Urinary bladder (tissue), 3 donors: ENCODE measurements at regions not wholly inside any gene's neighbourhood (a gene's known extent, or its start where the extent isn't known, plus 50 kb on each side); places are given as distances from the start of the nearest gene placed in this dataset.

Experiments
- DNase-seq: peaks from one replicate; pipeline ENCODE4 v3.0.0-alpha.2; 2015; ENCODE audit errors: extremely low spot score
- H3K27ac ChIP-seq: one replicate; pipeline ENCODE4 v1.5.1; 2013; ENCODE audit warnings: low read depth, mild to moderate bottlenecking, moderate library complexity
- H3K36me3 ChIP-seq: one replicate; pipeline ENCODE4 v1.6.1; 2013; ENCODE audit warnings: mild to moderate bottlenecking, moderate library complexity; ENCODE audit not compliant: insufficient read depth
- H3K4me1 ChIP-seq: one replicate; pipeline ENCODE4 v1.6.1; 2013; ENCODE audit warnings: mild to moderate bottlenecking, moderate library complexity; ENCODE audit not compliant: insufficient read depth
- H3K4me3 ChIP-seq: one replicate; pipeline ENCODE4 v1.5.1; 2013; ENCODE audit warnings: low read depth, low read length
- WGBS: extraction: QIAGEN DNeasy Blood & Tissue Kit; methylation state at CpG from one replicate; pipeline ENCODE4 v1.1.7; 2013; 5-methylcytosine and 5-hydroxymethylcytosine counted together
- donor health status: healthy with polysubstance abuse.
- donor health status: healthy.

GRCh38 chr14:100653409-100653808 lies 66.2 kb upstream of the BEGAIN start:
- Histone ChIP-seq H3K4me3 (no peak overlapping the region), H3K4me1 (no peaks in the 10 kb centered on the region), H3K27ac (no peak overlapping the region), H3K36me3 (no peaks in the 10 kb centered on the region)
- no peak for DNase-seq
- 82% methylated on average over 15 of the region's 15 CpGs for WGBS

GRCh38 chr14:100654025-100654813 lies 67.0 kb upstream of the BEGAIN start:
- WGBS: 66% methylated on average over 21 of the region's 21 CpGs
- Histone ChIP-seq H3K27ac (no peak overlapping the region), H3K36me3 (no peaks in the 10 kb centered on the region), H3K4me3 (no peak overlapping the region), H3K4me1 (no peaks in the 10 kb centered on the region)
- no peak for DNase-seq

- H3K36me3 ChIP-seq: no peaks in the 10 kb centered on the region
- 39% methylated on average over 43 of the region's 43 CpGs for WGBS
- no peak overlapping the region for H3K4me3 ChIP-seq
- no peak for DNase-seq
- no peak overlapping the region for H3K27ac ChIP-seq
- no peaks in the 10 kb centered on the region for H3K4me1 ChIP-seq
Observed at GRCh38 chr14:100654814-100655740, 67.9 kb upstream of the BEGAIN start.

GRCh38 chr14:100655741-100656085 lies 68.5 kb upstream of the BEGAIN start:
- 97% methylated on average over 2 of the region's 2 CpGs for WGBS

GRCh38 chr14:100656996-100657395 lies 69.7 kb upstream of the DLK1 start:
- WGBS: 90% methylated on average over 15 of the region's 15 CpGs
- Histone ChIP-seq H3K36me3 (no peaks in the 10 kb centered on the region), H3K4me1 (no peaks in the 10 kb centered on the region), H3K4me3 (no peak overlapping the region), H3K27ac (no peak overlapping the region)
- no peak for DNase-seq

More at GRCh38 chr14:100655741-100656085, 68.5 kb upstream of the BEGAIN start:
- Histone ChIP-seq H3K4me1 (no peaks in the 10 kb centered on the region), H3K27ac (no peak overlapping the region), H3K4me3 (no peak overlapping the region), H3K36me3 (no peaks in the 10 kb centered on the region)
- no peak for DNase-seq

GRCh38 chr14:100657780-100658179 lies 68.9 kb upstream of the DLK1 start:
- WGBS: 86% methylated on average over 4 of the region's 4 CpGs
- Histone ChIP-seq H3K4me3 (no peak overlapping the region), H3K36me3 (no peaks in the 10 kb centered on the region), H3K4me1 (no peaks in the 10 kb centered on the region), H3K27ac (no peak overlapping the region)
- no peak for DNase-seq

GRCh38 chr14:100658181-100658886 lies 68.4 kb upstream of the DLK1 start:
- no peaks in the 10 kb centered on the region for H3K36me3 ChIP-seq
- H3K4me1 ChIP-seq: no peaks in the 10 kb centered on the region
- 66% methylated on average over 6 of the region's 6 CpGs for WGBS
- no peak overlapping the region for H3K27ac ChIP-seq
- no peak overlapping the region for H3K4me3 ChIP-seq
- no peak for DNase-seq

- WGBS: 96% methylated on average over 17 of the region's 17 CpGs
- no peak overlapping the region for H3K4me3 ChIP-seq
- H3K36me3 ChIP-seq: no peaks in the 10 kb centered on the region
- DNase-seq: no peak
- no peaks in the 10 kb centered on the region for H3K4me1 ChIP-seq
- H3K27ac ChIP-seq: no peak overlapping the region
Observed at GRCh38 chr14:100659345-100660001, 67.2 kb upstream of the DLK1 start.

- Histone ChIP-seq H3K36me3 (no peaks in the 10 kb centered on the region), H3K4me3 (no peak overlapping the region), H3K4me1 (no peaks in the 10 kb centered on the region), H3K27ac (no peak overlapping the region)
- WGBS: 92% methylated on average over 6 of the region's 6 CpGs
- DNase-seq: no peak
Observed at GRCh38 chr14:100660498-100660881, 66.2 kb upstream of the DLK1 start.

GRCh38 chr14:100660882-100661635 lies 65.6 kb upstream of the DLK1 start:
- Histone ChIP-seq H3K4me3 (no peak overlapping the region), H3K4me1 (no peaks in the 10 kb centered on the region), H3K27ac (no peak overlapping the region), H3K36me3 (no peaks in the 10 kb centered on the region)
- DNase-seq: no peak
- WGBS: 59% methylated on average over 18 of the region's 18 CpGs

GRCh38 chr14:100662879-100663760 lies 63.6 kb upstream of the DLK1 start:
- DNase-seq: no peak
- Histone ChIP-seq H3K36me3 (no peaks in the 10 kb centered on the region), H3K27ac (no peak overlapping the region), H3K4me1 (no peaks in the 10 kb centered on the region), H3K4me3 (no peak overlapping the region)
- 37% methylated on average over 21 of the region's 21 CpGs for WGBS

- 87% methylated on average over 3 of the region's 3 CpGs for WGBS
- H3K4me3 ChIP-seq: no peak overlapping the region
- no peaks in the 10 kb centered on the region for H3K36me3 ChIP-seq
- H3K4me1 ChIP-seq: no peaks in the 10 kb centered on the region
- no peak for DNase-seq
- no peak overlapping the region for H3K27ac ChIP-seq
Observed at GRCh38 chr14:100663761-100664052, 63.0 kb upstream of the DLK1 start.
